NCI-H187 (cell line): ENCODE measurements at regions not wholly inside any gene's neighbourhood (a gene's known extent, or its start where the extent isn't known, plus 50 kb on each side); places are given as distances from the start of the nearest gene placed in this dataset.
"Not testable (repeated sequence)": the region's sequence is repeated elsewhere in the genome, so short reads cannot be mapped to it uniquely, and the experiment has no call there.

Experiments used
- DNase-seq, 2 experiments: peaks; one replicate each; lab custom pipeline; 2025; lab: John Stamatoyannopoulos, UW

GRCh38 chr3:192039593-192039992 lies 578.6 kb downstream of the PYDC2 start:
- DNase-seq = no peak

- no peak for DNase-seq
Measured at GRCh38 chr3:192040282-192041043, 579.5 kb downstream of the PYDC2 start.

GRCh38 chr3:192042116-192042515 lies 581.2 kb downstream of the PYDC2 start:
- no peak for DNase-seq

- DNase-seq = no peak
Measured at GRCh38 chr3:192054881-192055280, 593.9 kb downstream of the PYDC2 start.

- no peak for DNase-seq
Measured at GRCh38 chr3:192055946-192056345, 595.0 kb downstream of the PYDC2 start.

- DNase-seq = no peak
Measured at GRCh38 chr3:192057261-192057660, 596.3 kb downstream of the PYDC2 start.

- peak; percentile 16 to 57 for DNase-seq
Measured at GRCh38 chr3:192060160-192060781, 599.3 kb downstream of the PYDC2 start.

- DNase-seq = no peak
Measured at GRCh38 chr3:192061426-192061825, 600.5 kb downstream of the PYDC2 start.

GRCh38 chr3:192062186-192062585 lies 601.2 kb downstream of the PYDC2 start:
- DNase-seq = no peak

GRCh38 chr3:192063570-192063969 lies 602.6 kb downstream of the PYDC2 start:
- DNase-seq = no peak

GRCh38 chr3:192064959-192065358 lies 604.0 kb downstream of the PYDC2 start:
- no peak for DNase-seq

- not testable (repeated sequence) for DNase-seq
Measured at GRCh38 chr3:192066253-192066652, 605.3 kb downstream of the PYDC2 start.

GRCh38 chr3:192068464-192069254 lies 607.7 kb downstream of the PYDC2 start:
- no peak for DNase-seq

- no peak for DNase-seq
Measured at GRCh38 chr3:192077795-192078497, 617.0 kb downstream of the PYDC2 start.

- DNase-seq = peak; percentile 8 to 23
Measured at GRCh38 chr3:192079098-192079497, 618.1 kb downstream of the PYDC2 start.

GRCh38 chr3:192080336-192080735 lies 619.4 kb downstream of the PYDC2 start:
- DNase-seq = no peak

- DNase-seq = no peak
Measured at GRCh38 chr3:192082730-192083660, 622.0 kb downstream of the PYDC2 start.
